ENCODE measurements at regions not wholly inside any gene's neighbourhood (a gene's known extent, or its start where the extent isn't known, plus 50 kb on each side); places are given as distances from the start of the nearest gene placed in this dataset.

DNA sequence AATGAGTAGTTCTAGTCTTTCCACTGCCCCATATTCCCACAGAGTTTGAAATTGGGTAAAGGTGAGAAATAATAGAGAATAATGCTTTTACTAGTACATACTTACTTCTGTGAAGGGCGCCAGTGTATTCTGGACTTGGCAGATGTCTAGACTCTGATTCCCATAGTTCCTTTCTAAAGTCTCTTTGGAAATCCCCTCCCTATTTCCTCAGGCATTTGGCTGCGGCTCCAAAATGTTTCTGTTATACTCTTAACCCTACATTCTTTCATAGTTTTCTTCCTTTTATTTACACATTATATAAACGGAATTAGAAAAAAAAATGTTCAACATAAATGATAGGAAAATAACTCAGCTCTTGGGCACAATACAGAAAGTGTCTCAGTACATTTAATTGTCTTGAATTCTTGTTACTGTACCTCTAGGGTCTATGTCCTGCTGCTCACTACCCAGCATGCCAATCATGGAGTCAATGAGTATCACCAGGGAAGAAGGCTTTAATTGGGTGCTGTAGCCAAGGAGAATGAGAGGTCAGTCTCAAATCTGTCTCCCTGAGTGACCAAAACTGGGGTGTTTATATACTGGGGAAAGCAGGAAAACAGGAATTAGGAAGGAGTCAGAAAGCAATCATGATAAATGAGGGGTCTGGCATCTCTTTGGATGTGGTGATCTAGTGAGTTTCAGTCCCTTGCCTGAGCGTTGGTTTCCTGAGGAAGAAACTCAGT, 147.8 kb upstream of the MMADHC start:
- no peak for DNase-seq

DNA sequence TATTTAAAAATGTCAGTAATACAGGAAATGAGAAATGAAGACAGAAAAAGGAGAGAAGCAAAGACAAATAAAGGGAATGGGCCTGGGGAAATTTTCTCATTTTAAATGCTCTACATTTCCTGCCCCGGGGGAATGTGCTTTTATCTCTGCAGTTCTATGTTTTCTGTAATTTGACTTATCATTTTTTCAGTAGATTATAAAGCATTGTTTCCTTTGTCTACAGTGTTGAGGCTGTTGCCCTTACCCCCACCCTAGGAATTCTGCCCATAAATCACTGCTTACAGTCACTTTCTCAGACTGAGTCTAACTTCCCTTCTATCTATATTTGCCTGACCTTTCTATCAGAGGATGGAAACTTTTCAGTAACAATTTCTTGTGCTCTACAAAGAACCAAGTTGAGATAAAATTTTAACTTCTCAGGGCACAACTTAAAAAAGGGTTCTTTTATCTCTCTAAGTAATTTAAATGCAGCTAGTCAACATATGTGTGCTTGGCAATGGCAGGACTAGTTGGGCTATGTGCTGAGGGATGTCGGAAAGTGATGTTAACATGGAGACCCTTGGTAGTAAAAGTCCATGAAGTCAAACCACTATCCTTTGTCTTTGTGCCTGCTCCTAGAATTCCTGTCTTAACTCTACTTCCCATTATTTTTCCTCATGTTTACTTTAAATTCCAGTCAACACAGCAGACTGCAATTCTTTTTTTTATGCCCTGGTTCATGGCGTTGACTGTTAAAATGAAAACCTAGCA, 146.5 kb upstream of the MMADHC start:
- DNase-seq, result peak; percentile 70

DNA sequence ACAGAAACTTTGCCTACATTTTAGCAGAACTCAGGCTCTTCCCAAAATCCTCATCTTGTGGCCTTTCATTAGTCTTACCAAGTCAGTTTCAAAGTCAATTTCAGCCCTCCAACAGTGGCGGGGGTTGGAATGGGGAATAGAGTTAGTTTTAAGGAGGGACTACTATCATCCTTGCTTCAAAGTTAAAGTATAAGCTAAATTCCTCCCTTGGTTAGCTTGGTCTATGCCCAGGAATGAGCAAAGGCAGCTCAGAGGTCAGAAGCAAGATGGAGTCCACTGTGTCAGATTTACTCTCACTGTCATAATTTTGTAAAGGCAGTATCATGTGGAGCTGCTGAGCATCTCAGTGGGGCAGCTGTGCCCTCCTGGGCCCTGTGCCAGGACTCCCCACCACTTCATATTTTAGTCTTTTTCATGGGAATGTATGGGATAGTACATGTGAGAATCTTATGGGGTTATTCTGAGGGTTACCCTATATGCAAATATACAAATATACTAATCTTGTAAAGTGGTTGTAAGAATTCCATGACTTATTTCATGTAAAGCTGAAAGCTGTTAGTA, 145.2 kb upstream of the MMADHC start:
- no peak for DNase-seq

DNA sequence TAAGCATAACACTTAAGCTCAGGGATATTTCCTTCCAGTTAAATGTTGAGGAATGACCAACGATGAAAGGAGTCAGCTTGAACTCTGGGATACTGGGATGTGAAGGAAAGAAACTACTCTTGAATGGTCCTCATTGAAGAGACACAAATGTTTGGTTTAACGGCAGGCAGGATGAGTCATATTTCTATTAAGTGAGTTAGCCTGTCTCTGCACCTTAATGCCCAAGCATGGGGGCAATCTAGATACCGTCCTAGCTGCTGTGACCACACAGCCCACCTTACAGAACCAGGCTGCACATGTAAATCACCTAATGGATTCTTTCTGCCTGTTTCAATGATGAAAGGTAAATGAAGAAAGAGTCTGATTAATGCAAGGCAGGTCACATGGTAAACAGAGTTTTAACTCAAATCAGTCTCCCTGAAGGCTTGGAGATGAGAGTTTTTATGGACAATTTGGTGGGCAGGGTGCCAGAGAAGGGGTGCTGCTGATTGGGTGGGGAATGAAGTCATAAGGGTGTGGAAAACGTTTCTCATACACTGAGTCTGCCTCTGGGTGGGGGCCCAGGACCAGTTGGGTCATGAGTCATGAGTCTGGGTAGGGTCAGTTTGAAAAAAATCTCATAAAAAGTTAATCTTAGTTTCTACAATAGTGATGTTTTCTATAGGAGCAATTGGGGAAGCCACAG, 144.6 kb upstream of the MMADHC start:
- DNase-seq, result peak; percentile 45

DNA sequence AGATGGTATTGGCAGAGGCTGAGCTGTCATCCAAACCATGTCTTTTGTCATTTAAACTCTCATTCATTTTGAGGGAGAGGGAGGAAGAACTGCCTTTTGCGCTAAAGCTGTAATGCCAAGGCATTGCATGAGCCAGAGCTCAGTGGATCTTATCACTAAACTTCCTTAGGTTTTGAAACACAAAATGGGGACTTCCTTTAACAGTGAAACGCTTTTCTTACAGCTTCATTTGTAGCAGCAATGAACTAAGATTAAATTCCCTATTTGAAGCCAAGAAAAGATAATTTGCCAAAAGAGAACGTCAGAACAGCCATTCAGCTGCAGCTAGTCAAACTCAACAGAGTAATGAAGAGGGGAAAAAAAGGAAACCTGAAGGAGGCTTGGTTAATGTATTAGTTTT, 143.5 kb upstream of the MMADHC start:
- DNase-seq, result no peak

DNA sequence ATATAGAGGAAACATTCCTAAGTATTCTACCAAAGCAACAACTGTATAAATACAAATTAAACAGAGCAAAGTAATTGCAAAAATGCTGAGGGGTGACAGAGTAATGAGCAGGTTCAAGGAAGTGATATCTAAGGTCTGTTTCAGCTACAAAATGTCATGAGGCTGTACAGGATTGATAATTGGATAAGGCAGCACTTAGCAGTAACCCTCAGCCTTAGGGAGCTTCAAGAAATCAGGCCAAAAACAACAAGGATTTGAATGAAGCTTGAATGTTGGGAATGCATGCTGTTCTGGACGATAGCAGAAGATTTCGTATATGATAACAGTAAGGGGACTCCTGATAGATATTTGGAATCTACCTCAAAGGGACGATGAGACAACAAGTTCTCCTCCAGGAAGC, 142.0 kb upstream of the MMADHC start:
- no peak for DNase-seq

DNA sequence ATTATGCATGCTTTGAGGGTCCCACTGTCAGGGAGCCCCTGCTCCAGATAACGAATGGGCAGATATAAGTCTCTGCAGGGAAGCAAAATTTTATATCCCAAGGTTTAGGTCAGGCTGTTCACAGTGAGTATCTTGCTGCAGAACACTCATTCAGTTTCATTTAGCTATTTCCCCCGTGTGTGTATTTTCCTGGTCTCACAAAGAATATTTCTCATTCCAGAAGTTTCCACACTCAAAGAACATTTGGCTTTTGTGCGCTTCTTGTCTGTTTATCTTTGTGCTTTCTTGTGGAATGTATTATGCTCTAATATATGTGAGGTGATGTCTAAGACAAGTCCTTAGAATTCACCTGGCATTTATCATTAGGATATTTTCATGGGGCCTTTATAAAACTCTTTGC, 140.4 kb upstream of the MMADHC start:
- no peak for DNase-seq

DNA sequence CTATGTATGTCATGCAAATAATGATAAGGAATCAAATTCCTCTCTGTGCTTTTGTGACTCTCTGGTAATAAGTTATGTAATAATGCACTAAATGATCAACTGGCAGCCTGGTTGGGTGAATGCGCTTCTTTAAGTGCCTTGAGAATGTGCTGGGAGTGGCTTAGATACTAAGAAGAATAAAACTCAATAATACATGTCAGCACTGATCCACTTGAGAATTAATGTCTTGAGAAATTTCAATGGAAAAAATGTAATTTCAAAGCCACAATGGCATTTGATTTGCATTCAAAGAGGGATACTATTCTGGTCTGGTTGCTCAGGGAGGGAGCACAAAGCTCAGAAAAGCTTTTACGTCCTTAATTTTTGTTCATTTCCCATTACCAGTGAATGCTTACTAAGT, 137.7 kb upstream of the MMADHC start:
- DNase-seq, result peak; percentile 32

DNA sequence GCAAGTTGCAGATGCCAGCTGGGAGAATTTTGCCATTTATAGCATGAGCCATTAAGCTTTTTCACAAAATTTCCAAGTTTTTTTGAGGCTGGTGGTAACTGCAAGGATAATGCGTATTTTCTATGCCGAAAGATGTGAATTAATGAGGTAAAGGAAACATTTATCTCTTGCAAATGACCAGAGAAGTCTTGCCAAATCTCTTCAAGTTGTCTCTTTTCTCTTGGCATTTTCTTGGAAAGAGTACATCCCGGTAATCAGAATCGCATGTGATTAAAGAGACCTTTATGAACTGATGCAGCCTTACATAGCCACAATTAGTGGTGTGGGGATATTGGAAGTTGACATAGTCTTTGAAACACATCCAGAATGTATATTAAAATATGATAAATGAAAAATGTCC, 136.5 kb upstream of the MMADHC start:
- no peak for DNase-seq

DNA sequence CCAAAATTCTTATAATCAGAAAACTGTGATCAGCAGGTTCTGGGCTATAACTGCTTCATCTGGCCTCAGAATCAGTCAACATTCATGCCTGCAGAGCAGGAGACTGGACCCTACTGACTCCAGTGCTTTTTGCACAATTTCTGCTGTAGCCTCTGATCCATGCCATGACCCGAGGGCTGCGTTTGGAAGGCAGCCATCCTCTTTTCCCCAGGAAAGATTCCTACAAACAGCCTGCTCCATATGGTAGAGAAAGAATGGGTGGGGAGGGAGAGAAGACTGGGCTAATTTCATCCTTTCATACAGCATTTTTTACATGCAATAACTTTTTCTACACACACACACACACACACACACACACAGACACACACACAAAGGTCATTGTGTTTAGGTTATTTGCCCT, 133.0 kb upstream of the MMADHC start:
- DNase-seq, result no peak

DNA sequence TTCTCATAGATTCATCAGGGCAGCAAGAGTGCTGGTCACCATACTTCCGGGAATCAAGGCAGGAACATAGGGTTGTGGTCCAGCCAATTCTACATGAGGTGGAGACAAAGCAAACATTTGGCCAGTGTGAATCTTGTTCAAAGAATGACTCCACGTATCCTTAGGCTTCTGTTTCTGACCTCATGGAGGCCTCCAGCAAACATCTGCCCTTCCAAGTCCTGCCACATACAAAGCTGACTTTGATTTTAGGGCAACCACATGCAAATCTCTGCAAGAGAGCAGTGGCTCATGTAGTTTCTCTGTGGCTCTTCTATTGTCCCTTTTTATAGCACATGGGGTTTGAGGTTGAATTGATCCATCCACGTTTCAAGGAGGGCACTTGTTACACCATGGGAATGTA, 132.1 kb upstream of the MMADHC start:
- DNase-seq, result no peak

DNA sequence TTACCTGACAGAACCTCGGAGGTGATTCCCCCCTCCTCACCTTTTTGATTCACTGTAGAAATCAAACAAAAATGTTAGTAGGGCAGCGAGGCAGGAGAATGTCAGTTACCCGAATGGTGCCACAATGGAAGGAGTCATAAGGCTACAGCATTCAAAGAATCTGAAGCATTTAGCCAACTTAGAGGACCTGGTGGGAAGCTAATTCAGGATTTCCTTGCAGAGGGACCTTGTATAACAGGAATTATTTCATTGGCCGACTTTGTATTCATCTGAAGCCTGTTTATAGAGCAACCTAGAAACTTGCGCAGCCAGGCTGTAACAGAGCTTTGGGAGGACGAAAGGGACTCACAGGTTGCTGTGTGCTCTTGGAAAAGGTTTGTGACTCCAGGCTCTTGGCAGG, 129.1 kb upstream of the MMADHC start:
- no peak for DNase-seq

DNA sequence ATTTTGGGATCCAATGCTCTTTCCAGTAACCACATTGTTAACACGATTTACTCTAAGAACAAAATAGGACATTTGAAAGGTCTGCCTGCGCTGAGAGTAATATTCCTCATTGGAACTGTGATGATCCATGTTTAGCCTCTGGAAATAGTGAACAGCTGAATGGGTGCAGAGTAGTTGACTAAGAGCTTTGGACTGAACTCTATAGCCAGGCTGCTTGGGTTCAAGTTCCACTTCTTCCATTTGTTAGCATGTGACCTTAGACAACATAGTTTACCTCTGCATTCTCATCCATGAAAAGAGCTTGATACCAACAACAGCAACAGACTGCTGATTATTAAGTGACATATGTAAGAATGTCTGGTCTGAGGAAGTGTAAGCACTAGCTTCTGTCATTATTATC, 128.3 kb upstream of the MMADHC start:
- no peak for DNase-seq

DNA sequence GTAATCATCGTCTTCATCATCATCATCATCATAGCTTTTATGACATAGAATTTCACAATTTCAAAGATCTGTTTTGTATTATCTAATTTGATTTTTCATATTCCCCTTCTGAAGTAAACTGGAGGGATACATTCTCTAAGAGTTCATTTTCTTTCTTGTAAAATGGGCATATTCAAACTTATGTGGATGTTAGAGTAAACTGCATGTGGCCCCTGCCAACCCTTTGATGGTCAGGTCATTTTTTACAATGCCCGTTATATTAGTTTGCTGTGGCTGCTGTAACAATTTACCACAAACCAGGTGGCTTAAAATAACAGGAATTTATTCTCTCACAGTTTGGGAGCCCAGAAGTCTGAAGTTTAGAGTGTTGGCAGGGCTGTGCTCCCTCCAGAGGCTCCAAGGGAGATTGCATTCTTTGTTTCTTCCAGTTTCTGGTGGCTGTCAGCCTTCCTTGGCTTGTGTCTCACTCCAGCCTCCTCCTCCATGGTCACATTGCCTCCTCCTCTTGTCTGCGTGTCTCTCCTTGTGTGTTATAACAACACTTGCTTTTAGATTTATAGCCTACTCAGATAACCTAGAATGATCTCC, 127.5 kb upstream of the MMADHC start:
- peak; percentile 51 for DNase-seq

DNA sequence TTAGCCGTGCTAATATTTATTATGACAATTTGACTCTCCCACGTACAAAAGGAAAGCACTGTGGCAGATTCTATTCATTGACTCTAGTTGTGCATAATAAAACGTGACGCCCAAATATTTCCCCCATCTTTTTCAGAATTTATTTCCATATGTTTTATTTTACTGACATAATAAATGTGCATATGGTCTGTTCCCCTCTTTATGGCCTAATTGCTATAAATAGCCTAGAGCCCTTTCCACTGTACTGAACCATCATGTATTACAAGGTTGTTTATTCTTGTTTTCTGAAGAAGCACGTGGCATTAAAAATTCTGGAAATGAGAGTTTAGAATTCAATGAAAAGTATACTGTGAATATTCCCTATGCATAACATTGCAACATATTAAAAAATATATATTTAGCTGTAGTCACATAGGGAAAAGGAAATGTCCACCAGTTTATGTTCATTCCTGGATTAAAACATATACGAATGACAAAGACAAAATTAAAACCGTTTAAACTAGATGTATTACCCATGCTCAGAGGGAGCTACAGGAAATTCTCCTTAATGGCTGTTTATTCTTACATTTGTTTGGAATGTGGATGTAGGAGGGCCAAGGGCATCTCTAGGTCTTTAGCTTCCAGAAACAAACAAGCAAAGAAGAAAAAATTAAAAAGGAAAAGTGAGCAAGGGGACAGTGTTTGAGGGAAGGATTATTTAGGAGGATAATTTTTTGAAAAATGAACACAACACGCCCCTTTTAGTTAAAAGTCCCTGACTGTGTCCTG, 122.1 kb upstream of the MMADHC start:
- DNase-seq, result no peak

DNA sequence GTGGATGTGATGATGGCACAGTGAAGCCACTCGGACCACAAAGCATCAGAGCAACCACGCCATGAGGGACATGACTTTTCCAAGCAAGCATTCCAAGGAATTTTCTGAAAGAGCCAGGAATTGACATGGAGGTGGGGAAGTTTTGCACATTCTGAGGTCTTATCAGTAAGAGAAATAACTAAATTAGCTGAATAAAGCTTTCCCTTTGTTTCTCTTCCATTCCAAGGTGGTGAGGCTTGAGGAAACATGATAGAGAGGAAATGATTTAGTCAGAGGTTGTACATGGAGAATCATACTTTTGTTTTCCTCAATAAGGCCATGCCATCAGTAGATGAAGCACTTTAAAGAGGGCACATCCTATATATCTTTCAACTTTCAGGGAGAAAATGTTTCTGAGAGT, 115.7 kb upstream of the MMADHC start:
- DNase-seq, result peak; percentile 10

DNA sequence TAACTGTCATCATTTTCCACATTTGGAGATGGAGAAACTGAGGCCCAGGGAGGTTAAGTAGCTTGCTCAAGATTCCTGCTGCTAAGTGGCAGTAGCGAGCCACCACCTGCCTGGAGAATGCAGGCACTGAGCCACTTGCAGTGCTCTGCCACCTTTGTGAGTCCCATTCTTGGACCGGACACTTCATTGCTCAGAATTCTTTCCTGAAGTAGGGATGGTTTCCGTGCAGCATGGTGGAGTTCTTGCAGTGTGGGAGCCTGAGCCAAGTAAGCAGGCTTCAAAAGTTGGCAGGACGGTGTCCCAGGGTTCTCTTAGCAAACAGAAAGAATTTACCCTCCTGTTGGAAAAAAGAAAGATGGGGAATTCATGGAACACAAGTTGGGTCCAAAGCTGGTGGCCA, 115.0 kb upstream of the MMADHC start:
- no peak for DNase-seq

DNA sequence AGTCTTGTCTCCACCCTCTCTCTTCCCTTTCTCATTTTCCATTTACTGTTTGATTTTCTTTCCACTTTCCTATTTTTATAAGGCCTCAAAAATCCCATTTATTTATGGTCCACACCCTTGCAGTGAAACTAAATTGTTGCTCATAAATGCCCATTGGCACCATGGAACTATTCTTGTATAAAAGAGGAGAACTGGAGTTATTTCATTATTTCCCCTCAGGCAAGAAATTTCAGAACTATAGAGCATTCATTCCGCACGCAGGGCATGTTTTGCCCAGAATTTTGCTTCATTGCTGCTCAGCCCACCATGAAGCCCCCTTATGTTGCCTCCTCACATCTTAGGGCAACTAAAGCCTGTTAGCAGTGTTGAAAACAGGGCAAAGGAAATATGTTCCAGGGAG, 113.7 kb upstream of the MMADHC start:
- DNase-seq, result no peak

DNA sequence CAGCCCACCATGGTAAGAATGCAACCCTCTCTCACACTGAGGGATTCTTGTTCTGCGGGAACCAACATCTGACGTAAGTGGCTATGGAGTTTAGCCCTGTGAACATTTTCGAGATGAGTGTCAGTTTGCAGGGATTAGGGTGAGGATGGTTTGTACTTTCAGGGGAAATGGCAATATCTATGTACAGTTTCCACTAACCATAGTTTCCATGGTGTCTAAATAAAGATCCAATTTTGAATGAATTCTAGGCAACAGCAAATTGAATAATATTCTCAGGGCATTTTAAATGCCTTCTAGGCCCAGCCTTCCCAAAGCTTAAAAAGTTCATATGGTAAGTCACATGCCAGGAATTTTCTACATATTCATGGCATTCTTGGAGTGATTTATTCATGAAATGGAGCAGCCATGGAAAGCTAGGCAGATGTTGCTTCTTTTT, 105.4 kb upstream of the MMADHC start:
- DNase-seq, result peak; percentile 77

DNA sequence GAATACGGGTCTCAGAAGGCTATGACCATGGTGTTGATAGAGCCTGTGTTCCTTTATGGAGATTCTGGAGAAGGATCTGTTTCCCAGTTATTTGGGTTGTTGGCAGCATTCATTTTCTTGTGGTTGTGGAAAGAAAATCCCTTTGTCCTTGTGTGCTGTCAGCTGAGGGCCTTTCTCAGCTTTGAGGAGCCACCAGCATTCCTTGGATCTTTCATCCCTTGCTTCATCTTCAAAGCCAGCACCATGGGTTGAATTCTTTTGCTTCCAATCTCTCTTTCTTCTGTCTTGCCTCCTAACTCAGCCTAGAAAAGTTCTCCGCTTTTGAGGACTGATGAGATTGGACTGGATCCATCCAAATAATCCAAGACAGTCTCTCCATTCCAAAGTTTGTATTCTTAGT, 103.2 kb upstream of the MMADHC start:
- peak; percentile 19 for DNase-seq

DNA sequence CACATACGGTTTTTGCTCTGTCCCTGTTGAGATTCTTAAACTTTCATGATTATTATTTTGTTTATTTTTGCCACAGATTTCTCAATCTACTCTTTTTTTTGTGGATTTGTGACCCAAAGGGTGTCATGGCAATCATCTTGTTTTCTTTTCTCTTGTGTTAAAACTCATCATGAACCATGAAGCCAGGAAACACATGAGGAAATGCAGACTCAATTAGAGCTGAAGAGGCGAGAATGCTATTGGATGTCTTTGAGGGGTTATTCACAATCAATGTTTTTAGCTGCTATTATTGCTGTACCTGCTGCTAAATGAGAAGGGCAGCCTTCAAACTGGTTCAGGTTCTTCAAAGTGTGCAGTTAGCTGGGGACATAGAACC, 99.5 kb upstream of the MMADHC start:
- DNase-seq, result no peak
